ENCODE measurements at regions not wholly inside any gene's neighbourhood (a gene's known extent, or its start where the extent isn't known, plus 50 kb on each side); places are given as distances from the start of the nearest gene placed in this dataset.

DNA sequence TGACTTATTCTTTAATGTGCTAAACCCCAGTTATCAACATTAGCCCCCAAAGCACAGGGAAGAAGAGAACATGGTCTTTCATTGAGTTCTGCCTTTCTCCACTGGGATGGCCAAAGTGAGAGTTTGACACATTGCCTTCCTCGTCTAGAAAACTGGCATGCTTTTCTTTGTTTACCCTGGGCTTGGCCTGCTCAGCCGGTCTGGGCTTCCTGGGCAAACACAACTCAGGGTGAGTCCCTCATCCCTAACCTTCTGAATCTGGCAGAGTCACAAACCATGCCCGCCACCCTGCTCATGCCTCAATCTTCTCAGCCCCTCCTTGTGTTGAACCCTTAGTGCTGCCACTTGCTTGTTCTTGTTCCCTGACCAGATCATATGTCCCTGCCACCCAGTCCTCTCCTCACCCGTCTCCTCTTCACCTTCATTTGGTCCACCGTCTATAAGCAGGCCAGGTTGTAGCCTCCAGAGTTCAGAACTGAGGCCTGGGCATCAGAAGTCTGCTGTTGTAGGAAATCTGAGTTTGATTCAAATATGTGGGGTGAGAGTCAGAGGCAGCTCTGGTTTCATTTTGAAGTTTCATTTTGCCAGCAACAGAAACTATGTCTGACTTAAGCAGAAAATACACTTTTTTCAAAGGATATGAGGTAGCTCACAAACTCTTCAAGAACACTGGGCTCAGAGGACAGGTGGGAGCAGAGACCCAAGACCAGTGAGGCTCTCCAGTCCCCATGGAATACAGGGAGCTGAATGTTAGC is 217.6 kb downstream of the NDUFS4 start:
- no peaks in the 10 kb centered on the region for H3K27me3 ChIP-seq (ENCODE audit: insufficient read depth, low read depth, severe bottlenecking)
- no peak overlapping the region for H3K4me3 ChIP-seq (ENCODE audit: low read depth, low read length)
- H3K9me3 ChIP-seq (ENCODE audit: severe bottlenecking), result no peaks in the 10 kb centered on the region
- no peak for DNase-seq
- TF ChIP-seq, protein P1, sequence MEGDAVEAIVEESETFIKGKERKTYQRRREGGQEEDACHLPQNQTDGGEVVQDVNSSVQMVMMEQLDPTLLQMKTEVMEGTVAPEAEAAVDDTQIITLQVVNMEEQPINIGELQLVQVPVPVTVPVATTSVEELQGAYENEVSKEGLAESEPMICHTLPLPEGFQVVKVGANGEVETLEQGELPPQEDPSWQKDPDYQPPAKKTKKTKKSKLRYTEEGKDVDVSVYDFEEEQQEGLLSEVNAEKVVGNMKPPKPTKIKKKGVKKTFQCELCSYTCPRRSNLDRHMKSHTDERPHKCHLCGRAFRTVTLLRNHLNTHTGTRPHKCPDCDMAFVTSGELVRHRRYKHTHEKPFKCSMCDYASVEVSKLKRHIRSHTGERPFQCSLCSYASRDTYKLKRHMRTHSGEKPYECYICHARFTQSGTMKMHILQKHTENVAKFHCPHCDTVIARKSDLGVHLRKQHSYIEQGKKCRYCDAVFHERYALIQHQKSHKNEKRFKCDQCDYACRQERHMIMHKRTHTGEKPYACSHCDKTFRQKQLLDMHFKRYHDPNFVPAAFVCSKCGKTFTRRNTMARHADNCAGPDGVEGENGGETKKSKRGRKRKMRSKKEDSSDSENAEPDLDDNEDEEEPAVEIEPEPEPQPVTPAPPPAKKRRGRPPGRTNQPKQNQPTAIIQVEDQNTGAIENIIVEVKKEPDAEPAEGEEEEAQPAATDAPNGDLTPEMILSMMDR (IDR thresholded peaks at IDR 0.05; ENCODE audit: low read depth, low read length), result no peak
- no peaks in the 10 kb centered on the region for H3K36me3 ChIP-seq
- no peak overlapping the region for H3K27ac ChIP-seq

DNA sequence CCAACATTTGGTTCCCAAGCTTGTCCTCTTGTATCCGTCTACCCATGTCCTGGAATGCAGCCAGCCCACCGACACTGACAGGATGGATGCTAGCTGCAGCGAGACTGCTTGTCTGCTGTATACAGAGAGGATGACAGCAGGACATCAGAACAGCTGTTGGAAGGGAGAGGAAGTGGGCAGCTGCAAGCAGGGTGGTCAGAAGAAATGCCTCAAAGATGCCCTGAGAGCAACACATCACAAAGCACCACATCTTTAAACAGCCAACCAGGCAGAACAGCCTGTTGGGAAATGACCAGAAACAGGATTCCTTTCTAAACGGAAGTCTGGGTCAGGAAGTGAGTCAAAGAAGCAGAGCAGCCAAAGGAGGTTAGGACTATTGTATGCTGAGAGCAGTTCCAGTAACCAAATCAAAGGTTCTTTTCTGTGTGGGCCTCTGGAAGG is 219.1 kb downstream of the NDUFS4 start:
- H3K36me3 ChIP-seq, result no peaks in the 10 kb centered on the region
- no peak overlapping the region for H3K27ac ChIP-seq
- H3K27me3 ChIP-seq (ENCODE audit: insufficient read depth, low read depth, severe bottlenecking), result no peaks in the 10 kb centered on the region
- TF ChIP-seq, protein P1 (IDR thresholded peaks at IDR 0.05; ENCODE audit: low read depth, low read length), result no peak
- no peak overlapping the region for H3K4me3 ChIP-seq (ENCODE audit: low read depth, low read length)
- DNase-seq, result no peak
- H3K9me3 ChIP-seq (ENCODE audit: severe bottlenecking), result no peaks in the 10 kb centered on the region

DNA sequence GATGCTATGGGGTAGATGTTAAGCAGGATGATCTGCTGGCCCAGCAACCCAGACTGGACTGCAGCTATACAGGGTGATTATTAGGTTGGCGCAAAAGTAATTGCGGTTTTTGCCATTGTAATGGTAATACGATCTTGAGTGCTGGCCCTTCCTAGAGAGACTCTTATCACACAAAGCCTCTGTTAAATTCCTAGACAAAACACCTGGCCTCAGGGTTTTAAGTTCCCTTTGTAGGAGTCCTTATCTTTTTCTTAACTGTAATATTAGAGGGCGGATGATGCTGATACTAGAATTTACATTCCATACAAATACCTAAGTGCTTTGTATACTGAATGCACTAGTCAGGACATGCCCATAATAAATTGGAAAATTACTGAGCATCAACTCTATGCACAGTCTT is 222.2 kb downstream of the NDUFS4 start:
- no peak for DNase-seq
- Histone ChIP-seq H3K27ac (no peak overlapping the region), H3K27me3 (ENCODE audit: insufficient read depth, low read depth, severe bottlenecking) (no peaks in the 10 kb centered on the region), H3K9me3 (ENCODE audit: severe bottlenecking) (no peaks in the 10 kb centered on the region), H3K36me3 (no peaks in the 10 kb centered on the region), H3K4me3 (ENCODE audit: low read depth, low read length) (no peak overlapping the region)
- TF ChIP-seq, protein P1 (IDR thresholded peaks at IDR 0.05; ENCODE audit: low read depth, low read length), result no peak

DNA sequence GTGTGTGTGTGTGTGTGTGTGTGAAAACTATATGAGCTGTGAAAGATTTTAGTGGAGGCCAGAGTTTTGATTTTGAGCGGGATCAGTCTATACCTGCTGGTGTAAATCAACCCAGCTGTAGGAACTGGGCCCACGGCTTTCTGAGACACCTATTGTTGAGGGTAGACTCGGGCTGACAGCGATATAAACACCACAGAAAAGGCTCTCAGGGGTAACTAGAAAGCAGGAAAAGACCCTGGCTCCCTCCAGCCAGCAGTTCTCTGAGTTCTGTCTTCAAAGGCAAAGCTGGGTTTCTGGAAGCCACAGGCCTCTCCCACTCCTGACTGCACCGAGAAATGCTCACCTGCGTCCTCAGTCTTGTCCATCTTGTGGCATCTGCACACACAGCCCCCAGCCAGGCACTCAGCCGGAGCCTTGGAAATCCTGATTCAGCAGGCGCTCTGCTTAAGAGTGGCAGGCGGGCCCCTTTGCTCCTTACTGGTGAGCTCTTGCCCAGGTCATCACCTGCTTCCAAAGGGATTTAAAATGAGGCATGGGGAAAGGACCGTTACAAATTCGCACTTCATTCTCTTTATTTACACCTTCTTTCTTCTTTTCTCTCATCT is 223.3 kb downstream of the NDUFS4 start:
- Histone ChIP-seq H3K27me3 (ENCODE audit: insufficient read depth, low read depth, severe bottlenecking) (no peaks in the 10 kb centered on the region), H3K9me3 (ENCODE audit: severe bottlenecking) (no peaks in the 10 kb centered on the region), H3K36me3 (no peaks in the 10 kb centered on the region), H3K4me3 (ENCODE audit: low read depth, low read length) (no peak overlapping the region), H3K27ac (no peak overlapping the region)
- TF ChIP-seq, protein P1 (IDR thresholded peaks at IDR 0.05; ENCODE audit: low read depth, low read length), result no peak
- no peak for DNase-seq

DNA sequence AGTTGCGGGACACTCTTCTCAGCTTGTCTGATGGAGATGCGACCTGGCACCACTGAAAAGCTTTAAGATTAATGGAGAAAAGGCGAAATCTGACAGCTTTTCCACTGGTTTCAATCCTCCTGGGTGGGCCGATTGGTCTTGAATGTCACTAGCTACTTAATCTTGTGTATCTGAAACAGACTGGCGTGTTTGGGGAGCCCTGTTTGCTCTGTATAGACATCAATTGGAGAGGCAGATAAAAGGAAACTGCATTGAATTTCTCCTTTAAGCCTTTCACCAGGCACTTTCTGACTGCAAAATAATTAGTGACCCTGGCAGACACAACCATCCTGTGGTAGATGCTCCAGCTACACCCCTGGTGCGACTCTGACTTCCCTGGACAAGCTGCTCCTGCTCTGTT is 224.2 kb downstream of the NDUFS4 start:
- DNase-seq, result no peak
- Histone ChIP-seq H3K9me3 (ENCODE audit: severe bottlenecking) (no peaks in the 10 kb centered on the region), H3K27me3 (ENCODE audit: insufficient read depth, low read depth, severe bottlenecking) (no peaks in the 10 kb centered on the region), H3K36me3 (no peaks in the 10 kb centered on the region), H3K4me3 (ENCODE audit: low read depth, low read length) (no peak overlapping the region), H3K27ac (no peak overlapping the region)
- TF ChIP-seq, protein P1 (IDR thresholded peaks at IDR 0.05; ENCODE audit: low read depth, low read length), result no peak
